ENCODE measurements at regions not wholly inside any gene's neighbourhood (a gene's known extent, or its start where the extent isn't known, plus 50 kb on each side); places are given as distances from the start of the nearest gene placed in this dataset.
"Not testable (repeated sequence)": the region's sequence is repeated elsewhere in the genome, so short reads cannot be mapped to it uniquely, and the experiment has no call there.

DNA sequence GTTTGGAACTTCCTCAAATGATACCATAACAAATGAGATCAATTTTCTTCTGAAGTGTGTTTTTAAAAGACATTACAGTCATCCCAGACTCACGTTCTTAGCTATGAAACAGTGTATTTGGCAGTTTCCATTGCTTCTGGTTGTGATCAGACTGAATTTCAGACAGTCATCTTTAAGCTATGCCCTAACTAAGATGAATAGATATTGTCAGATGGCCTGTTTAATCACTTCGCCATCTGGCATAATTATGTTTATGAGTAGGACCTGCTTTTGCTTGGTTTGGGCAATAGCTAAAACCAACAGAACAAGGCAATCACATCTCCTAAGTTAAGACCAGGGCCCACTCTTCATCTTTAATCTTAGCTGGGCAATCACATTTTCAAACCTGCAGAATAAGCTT, 313.1 kb downstream of the SV2B start:
- H3K27ac ChIP-seq = no peak overlapping the region
- H3K4me3 ChIP-seq = no peak overlapping the region
- peaks cover 14% of the 10 kb centered on the region for H3K4me1 ChIP-seq (ENCODE audit: low read depth)
- no peaks in the 10 kb centered on the region for H3K27me3 ChIP-seq
- no peaks in the 10 kb centered on the region for H3K36me3 ChIP-seq
- DNase-seq (ENCODE audit: low read depth in 1 of 2, low spot score in 1 of 2) = no peak
- TF ChIP-seq, protein P1, sequence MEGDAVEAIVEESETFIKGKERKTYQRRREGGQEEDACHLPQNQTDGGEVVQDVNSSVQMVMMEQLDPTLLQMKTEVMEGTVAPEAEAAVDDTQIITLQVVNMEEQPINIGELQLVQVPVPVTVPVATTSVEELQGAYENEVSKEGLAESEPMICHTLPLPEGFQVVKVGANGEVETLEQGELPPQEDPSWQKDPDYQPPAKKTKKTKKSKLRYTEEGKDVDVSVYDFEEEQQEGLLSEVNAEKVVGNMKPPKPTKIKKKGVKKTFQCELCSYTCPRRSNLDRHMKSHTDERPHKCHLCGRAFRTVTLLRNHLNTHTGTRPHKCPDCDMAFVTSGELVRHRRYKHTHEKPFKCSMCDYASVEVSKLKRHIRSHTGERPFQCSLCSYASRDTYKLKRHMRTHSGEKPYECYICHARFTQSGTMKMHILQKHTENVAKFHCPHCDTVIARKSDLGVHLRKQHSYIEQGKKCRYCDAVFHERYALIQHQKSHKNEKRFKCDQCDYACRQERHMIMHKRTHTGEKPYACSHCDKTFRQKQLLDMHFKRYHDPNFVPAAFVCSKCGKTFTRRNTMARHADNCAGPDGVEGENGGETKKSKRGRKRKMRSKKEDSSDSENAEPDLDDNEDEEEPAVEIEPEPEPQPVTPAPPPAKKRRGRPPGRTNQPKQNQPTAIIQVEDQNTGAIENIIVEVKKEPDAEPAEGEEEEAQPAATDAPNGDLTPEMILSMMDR (IDR thresholded peaks at IDR 0.05; ENCODE audit: low read depth, low read length) = no peak
- no peaks in the 10 kb centered on the region for H3K9me3 ChIP-seq (ENCODE audit: low read depth)

DNA sequence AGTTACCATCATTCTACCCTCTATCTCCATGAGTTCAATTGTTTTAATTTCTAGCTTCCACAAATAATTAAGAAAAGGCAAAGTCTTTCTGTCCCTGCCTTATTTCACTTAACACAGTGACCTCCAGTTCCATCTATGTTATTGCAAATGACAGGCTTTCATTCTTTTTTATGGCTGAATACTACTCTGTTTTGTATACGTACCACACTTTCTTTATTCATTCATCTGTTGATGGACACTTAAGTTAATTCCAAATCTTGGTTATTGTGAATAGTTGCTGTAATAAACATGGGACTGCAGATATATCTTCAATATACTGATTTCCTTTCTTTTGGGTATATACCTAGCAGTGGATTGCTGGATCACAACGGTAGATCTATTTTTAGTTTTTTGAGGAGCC, 314.1 kb downstream of the SV2B start:
- TF ChIP-seq, protein P1 (IDR thresholded peaks at IDR 0.05; ENCODE audit: low read depth, low read length) = no peak
- H3K27ac ChIP-seq = no peak overlapping the region
- no peak overlapping the region for H3K4me3 ChIP-seq
- no peaks in the 10 kb centered on the region for H3K27me3 ChIP-seq
- peaks cover 4% of the 10 kb centered on the region for H3K4me1 ChIP-seq (ENCODE audit: low read depth)
- H3K36me3 ChIP-seq = no peaks in the 10 kb centered on the region
- no peak for DNase-seq (ENCODE audit: low read depth in 1 of 2, low spot score in 1 of 2)
- H3K9me3 ChIP-seq (ENCODE audit: low read depth) = no peaks in the 10 kb centered on the region

DNA sequence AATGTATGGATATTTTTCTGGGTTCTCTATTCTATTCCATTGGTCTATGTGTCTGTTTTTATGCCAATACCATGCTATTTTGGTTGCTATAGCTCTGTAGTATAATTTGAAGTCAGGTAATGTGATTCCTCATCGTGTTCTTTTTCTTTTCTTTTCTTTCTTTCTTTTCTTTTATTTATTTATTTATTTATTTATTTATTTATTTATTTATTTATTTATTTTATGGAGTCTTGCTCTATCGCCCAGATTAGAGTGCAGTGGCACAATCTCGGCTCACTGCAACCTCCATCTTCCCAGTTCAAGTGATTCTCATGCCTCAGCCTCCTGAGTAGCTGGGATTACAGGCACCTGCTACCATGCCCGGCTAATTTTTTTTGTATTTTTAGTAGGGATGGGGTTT, 315.2 kb downstream of the SV2B start:
- H3K9me3 ChIP-seq (ENCODE audit: low read depth); H3K4me1 ChIP-seq (ENCODE audit: low read depth); H3K36me3 ChIP-seq; H3K27me3 ChIP-seq; H3K27ac ChIP-seq; DNase-seq (ENCODE audit: low read depth in 1 of 2, low spot score in 1 of 2); H3K4me3 ChIP-seq: not testable (repeated sequence)

DNA sequence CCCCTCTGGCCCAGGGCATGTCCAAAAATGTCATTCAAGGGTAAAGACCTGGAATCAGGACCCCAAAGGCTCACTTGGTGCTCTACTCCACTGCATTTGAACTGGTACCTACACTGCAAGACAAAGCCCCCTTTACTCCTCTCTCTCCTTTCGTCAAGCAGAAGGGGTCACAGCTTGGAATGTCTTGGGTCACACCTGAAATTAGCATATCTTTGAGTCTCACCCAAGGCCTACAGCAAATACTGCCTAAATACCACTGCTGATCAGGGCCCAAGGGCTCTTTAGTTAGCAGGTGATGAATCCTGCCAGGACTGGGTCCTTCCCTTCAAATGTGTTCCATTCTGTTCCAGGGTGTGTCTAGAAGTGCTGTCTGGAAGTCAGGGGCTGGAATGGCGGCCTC, 320.6 kb downstream of the SV2B start:
- H3K4me1 ChIP-seq (ENCODE audit: low read depth) = no peaks in the 10 kb centered on the region
- no peak for DNase-seq (ENCODE audit: low read depth in 1 of 2, low spot score in 1 of 2)
- no peaks in the 10 kb centered on the region for H3K27me3 ChIP-seq
- no peaks in the 10 kb centered on the region for H3K9me3 ChIP-seq (ENCODE audit: low read depth)
- no peak overlapping the region for H3K4me3 ChIP-seq
- TF ChIP-seq, protein P1 (IDR thresholded peaks at IDR 0.05; ENCODE audit: low read depth, low read length) = no peak
- no peaks in the 10 kb centered on the region for H3K36me3 ChIP-seq
- H3K27ac ChIP-seq = no peak overlapping the region

DNA sequence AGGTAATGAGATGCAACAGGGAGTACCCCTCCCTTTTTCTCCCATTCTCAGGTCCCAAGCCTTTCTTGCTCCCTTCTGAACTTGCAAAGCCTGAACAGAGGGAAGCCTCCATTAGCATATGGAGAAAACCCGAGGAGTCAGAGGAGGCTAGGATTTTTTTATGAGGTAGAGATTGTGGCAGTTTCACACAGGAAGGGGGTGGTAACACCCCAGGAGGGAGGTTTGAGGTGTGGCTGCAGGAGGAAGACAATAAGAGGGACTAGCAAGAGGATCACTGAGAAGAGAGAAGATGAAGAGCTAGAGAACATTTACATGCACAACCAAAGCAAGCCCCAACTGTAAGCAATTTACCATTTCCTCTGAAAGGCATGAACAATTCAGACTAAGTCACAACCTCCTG, 322.7 kb downstream of the SV2B start:
- no peaks in the 10 kb centered on the region for H3K36me3 ChIP-seq
- DNase-seq (ENCODE audit: low read depth in 1 of 2, low spot score in 1 of 2) = no peak
- H3K27ac ChIP-seq = no peak overlapping the region
- no peaks in the 10 kb centered on the region for H3K9me3 ChIP-seq (ENCODE audit: low read depth)
- no peaks in the 10 kb centered on the region for H3K4me1 ChIP-seq (ENCODE audit: low read depth)
- H3K4me3 ChIP-seq = no peak overlapping the region
- TF ChIP-seq, protein P1 (IDR thresholded peaks at IDR 0.05; ENCODE audit: low read depth, low read length) = no peak
- H3K27me3 ChIP-seq = no peaks in the 10 kb centered on the region

DNA sequence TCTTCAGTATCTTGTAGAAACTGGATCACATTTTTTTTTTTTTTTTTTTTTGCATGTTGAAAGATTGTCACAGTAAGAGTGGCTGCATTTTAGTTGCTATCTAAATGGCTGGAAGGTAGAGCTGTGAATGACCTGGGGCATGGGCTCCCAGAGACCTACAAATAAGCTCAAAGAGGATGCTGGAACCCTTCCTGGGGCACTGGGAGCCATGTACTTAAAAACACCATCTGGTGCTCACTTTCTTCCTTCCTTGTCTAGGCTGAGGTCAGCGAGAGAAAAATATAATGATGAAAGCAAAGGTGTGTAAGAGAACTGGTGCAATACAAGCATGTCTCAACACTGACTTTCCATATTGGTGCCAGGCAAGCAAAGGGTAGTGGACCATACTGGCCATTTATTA, 323.9 kb downstream of the SV2B start:
- Histone ChIP-seq H3K4me1 (ENCODE audit: low read depth) (no peaks in the 10 kb centered on the region), H3K36me3 (no peaks in the 10 kb centered on the region), H3K9me3 (ENCODE audit: low read depth) (no peaks in the 10 kb centered on the region), H3K27ac (no peak overlapping the region), H3K27me3 (no peaks in the 10 kb centered on the region), H3K4me3 (no peak overlapping the region)
- no peak for DNase-seq (ENCODE audit: low read depth in 1 of 2, low spot score in 1 of 2)
- TF ChIP-seq, protein P1 (IDR thresholded peaks at IDR 0.05; ENCODE audit: low read depth, low read length) = no peak

Data from cardiac muscle cell (in vitro differentiated cells and primary cell).